Stimulated activated CD4-positive, alpha-beta T cell treated with anti-CD3 and anti-CD28 coated beads, Interleukin-4, amount 100 ng/mL, for 24 hours (primary cell): ENCODE measurements at regions not wholly inside any gene's neighbourhood (a gene's known extent, or its start where the extent isn't known, plus 50 kb on each side); places are given as distances from the start of the nearest gene placed in this dataset.

Experiments
- DNase-seq: peaks from one replicate; pipeline ENCODE4 v3.0.0-alpha.2; 2020

DNA sequence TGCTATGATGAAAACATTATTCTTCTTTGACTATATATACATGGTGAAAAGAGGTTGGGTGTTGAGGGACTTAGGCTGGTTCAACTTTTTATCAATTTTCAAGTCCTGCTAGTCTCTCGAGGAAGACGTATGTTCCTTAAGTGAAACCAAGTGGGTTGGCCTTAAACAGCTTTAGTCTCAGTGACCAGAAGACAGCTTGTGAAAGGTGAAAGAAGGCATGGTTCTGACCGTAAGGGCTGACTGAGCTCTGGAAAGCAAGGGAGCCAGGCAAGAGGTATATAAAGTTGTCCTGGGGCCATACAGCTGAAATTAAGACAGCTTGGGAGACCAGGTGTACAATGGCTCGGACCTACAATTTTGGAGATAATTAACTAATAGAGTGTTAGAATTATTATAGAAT lies 128.9 kb upstream of the TP63 start:
- DNase-seq: no peak

DNA sequence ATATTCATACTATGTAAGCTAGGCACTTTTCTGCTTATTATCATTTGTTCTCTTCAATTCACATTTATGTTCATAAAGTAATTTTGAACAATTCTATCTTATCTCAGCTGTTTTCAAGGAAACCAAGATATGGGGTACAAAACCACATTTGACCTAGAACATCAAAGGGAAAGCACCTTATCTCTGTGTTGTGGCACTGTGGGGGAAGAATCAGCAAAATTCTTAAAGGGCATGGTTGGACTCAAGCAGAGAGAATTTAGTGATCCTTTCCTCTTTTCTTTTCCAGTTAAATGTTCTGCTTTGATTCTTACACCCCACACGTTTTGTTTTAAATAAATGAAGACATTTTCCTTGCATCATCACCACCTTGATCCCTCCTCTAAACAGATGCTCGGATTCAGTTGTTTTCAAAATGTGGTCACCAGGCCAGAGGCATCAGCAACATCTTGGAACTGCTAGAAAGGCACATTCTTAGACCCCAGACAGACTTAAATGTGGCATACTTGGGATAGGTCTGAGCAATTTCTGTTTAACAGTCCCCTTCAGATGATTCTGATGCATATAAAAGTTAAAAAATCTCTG lies 128.4 kb upstream of the TP63 start:
- no peak for DNase-seq

DNA sequence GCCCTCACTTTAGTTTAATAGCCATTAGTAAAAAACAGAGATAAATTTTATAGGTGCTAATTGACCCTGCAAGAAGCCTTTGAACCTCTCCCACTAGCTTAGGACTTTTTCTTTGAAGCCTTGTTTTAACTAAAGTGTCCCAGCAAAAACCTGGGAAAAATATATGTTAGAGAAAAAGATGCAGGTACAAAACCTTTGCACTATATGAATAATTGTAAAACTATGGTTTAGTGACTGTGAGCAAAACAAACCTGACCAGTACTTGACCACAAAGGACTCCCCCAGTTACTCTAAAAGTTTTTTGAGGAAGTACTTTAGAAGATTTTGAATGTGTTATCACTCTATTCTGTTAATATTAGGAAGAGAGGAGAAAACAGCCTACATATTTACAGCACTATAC lies 123.3 kb upstream of the TP63 start:
- DNase-seq: no peak

DNA sequence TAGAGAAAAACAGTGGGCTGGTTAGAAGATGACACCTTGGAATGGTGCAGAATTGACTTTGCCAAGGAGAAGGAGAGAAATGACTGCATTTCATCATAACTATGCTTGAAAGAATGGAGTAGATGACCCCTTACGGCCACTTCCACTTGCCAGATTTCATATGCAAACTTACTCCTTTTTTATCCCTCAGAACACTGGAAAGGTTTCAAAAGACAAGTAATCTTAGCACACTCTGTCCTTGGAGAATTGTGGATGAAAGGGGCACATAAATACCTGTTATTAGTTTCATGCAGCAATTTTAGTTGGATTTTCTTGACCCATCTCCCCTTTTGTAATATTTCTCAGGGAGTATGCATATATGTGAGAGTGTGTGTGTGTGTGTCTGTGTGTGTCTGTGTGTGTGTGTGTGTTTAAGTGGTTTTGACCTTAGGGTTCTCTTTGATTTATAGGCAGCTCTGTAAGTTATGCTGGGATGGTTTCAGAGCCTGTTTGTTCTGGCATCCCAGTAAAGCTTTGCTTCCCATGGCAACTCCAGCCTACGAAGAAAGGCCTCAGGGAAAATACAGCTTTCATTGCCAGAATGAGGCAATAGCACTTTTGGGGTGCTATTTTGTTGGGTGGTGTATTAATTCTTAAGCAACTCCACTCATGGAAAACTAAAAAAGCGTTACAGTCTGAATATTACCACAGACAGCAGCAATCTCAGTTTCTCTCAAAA lies 122.2 kb upstream of the TP63 start:
- no peak for DNase-seq

DNA sequence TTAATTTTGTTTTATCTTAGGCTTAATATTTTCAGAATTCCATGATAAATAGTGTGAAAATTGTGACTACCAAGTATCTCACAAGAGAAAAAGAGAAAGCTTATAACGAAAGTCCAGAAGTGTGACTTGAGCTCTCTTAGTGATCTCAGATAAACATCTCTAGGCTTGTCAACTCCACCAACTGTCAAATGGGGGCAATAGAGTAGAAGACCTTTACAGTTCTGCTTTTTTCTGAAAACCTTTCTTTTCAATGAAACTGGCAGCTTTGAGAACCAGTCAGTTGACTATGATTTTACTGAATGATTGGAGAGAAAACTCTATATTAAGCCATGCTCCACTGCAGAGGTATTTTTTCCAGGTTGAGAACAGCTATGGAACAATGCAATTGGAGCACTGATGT lies 119.2 kb upstream of the TP63 start:
- no peak for DNase-seq

DNA sequence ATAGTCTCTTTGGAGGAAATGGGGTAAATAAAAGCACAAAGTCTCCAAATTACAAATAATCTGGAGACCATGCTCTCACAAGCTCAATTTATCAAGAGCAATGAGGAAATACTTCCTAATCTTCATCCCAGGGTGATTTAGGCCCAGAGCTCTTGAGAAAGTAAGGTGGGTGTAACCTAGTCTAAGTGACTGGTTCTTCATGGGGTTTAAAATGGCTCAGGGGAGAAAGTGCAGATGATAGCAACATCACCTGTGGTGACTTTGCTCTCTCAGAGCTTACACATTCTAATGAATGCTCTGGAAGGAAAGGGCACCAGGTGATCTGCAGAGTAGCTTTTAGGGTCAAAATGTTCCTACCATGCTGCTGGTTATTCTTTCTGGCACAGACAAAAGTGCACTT lies 118.4 kb upstream of the TP63 start:
- no peak for DNase-seq

DNA sequence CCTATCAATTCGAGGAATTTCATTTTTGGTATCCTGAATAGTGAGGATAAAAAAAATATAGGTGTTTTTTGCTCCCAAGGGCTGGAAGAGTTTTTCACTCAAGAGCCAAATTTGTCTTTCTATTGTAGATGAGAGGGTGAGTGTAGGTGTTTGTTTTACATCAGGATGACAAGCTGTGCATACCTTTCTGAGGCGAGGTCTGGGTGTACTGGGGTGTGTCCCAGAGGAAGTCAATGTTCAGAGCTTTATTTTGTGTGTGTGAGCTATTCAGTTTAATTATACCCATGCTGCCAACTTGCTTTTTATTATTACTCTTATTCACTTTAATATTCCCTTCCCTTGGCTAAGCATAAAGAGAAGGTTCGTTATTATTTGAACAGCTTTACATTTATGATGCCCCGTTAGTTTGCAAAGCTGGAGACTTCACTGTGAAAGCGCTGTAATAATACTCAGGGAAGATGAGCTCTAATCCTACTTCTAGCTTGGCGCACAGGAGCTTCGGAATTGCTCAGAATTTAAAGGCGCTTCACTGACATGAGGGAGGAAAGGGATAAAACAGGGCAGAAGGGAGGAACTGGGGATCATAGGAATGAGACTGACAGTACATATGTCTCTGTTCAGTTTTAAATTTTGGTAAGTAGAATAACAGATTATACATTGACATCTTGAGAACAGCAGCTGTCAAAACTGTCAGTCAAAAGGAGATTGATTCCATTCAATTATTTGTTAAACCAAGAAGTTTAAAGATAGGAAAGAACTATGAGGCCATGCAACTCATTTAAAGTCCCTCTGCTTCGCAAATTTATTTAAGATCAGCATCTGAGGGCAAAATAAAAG lies 117.7 kb upstream of the TP63 start:
- no peak for DNase-seq

DNA sequence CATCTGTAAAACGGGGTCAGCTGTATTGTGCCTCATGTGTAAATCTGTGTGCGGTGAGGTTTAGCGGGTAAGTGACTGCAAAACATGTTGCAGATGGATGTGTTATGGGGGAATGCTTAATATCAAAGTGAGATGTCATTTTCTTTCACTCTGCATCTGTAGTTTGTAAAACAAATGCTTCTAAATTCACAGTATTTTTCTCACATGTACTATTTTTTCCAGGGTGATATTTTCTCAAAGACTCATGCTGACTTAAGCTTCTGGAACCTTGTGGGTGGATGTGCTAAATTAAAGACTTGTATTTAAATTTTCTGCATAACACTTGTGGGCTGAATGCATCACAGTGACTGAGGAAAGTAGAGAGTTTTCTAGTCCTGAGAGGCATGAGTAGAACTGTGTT lies 115.2 kb upstream of the TP63 start:
- no peak for DNase-seq

DNA sequence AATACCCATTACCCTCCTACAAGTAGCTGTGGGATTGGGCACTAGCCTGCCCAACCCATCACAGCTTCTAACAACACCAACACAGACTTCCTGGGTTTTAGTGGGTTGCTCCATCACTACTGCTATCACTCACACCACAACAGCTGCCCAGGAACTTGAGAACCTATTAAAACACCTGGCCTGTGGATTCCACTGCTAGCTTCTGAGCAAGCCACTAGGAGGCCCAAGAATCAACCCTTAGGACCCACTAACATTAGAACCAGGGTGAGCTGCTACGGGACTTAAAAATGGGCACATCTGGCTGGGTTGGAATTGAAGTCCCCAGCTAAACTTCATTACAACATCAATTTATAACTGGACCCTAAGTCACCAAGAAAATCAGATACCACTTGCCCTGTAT lies 113.2 kb upstream of the TP63 start:
- DNase-seq: no peak

DNA sequence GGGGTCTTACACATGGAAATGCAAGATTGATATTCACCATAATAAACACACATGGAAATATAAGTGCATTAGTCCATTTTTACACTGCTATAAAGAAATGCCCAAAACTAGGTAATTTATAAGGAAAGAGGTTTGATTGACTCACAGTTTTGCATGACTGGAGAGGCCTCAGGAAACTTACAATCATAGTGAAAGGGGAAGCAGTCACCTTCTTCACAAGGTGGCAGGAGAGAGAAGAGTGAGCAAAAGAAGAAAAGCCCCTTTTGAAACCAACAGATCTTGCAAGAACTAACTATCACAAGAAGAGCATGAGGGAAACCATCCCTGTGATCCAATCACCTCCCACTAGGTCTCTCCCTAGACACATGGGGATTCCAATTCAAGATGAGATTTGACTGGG lies 111.7 kb upstream of the TP63 start:
- no peak for DNase-seq

DNA sequence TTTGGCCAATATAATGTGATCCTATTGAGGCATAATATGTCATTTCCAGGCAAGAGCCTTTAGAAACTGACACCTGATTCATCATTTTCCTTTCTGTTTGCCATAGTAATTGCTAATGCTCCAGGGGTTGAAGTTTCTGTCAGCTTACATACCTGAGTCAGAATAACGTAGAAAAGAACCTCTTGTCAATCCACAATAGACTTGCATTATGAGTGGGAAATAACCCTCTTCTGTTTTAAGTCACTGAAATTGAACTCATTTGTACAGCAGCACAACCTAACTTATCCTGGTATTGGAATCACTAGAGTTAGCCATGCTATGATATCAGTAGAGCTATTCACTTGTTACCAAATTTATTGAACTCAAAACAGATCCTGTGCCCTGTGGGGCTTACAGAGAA lies 101.7 kb upstream of the TP63 start:
- no peak for DNase-seq

DNA sequence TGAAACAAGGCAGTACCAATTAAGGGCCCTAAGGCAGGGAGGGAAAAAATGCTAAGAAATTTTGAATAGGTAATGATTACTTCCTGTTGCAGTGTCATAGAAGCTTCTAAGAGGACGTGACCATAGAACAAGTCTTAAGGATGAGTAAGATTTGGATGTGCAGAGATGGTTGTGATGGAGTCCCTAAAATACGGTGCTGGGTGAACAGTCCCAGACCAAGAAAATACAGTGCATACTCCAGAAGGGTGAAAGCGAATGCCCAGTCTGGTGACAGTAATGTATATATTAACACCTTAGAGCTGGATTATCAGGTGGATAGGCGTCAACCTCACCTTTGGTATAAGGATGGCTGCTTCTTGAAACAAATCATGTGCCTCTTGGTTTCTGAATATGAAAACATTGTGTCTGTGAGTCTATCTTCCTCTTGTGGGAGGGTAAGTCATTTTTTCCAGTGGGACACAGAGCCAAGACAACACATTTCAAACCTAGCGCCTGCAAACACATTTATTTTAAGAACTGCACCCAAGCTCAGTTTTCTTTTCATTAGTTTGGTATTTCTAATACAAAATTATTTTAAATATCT lies 101.2 kb upstream of the TP63 start:
- DNase-seq: no peak

DNA sequence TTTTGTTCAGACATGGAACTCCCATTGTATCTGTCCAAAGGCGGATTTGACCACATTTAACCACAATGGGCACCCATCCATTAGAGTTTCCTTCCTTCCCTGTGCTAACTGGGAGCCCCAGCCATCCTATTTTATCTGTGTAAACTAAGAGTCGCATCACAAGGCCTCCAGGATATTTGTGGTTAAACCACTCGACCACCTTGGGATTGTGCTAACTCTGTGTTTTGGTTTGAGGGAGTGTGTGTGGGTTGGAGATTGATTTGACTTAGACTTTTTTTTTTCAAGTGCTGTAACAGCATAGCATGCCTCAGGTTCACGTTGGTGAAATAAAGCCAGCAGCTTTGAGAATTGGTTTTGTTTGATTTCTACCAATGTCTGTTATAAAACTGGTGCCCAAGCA lies 100.4 kb upstream of the TP63 start:
- no peak for DNase-seq

DNA sequence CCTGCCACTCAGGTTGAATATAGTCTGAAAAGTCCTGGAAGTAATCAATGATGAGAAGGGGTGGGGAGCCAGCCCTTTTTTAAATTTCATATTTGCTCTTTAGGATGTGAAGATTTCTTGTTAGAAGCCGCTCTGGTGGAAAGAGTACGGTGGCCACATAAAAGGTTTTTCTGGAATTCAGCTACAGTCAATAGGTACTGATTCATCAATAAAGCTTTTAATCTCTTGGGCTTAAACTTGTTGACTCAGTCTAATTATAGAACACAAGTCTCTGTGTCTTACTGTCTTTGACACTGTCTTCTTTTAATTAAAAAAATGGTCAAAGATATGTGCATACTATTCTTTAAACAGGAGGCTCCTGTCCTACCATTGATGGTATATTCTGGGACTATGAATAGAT lies 99.9 kb upstream of the TP63 start:
- DNase-seq: no peak

DNA sequence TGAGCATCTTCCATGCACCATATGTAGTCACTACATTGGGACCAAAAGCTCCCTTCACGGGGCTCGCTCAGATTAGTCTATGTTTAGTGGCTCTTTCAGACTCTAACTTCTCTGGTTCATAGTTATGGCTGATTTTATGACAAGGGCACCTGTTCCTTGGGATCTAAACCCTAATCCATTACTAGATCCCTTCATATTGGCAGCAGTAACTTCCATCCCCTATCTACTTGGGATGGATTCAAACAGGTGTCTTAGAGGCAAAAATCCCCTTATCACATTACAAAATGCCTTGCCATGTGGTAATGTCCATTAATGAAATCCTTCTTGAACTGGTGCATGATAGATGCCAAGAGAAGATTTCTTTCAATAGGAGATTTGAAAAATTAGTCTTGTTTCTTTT lies 96.7 kb upstream of the TP63 start:
- DNase-seq: no peak

DNA sequence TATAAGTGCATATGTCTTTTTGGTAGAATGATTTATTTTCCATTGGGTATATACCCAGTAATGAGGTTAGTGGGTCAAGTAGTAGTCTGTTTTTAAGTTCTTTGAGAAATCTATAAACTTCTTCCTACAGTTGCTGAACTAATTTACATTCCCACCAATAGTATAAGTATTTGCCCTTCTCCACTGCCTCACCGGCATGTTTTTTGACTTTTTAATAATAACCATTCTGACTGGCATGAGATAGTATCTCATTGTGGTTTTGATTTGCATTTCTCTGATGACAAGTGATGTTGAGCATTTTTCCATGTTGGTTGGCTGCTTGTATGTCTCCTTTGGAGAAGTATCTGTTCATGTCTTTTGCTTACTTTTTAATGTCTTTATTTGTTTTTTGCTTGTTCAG lies 94.1 kb upstream of the TP63 start:
- DNase-seq: no peak

DNA sequence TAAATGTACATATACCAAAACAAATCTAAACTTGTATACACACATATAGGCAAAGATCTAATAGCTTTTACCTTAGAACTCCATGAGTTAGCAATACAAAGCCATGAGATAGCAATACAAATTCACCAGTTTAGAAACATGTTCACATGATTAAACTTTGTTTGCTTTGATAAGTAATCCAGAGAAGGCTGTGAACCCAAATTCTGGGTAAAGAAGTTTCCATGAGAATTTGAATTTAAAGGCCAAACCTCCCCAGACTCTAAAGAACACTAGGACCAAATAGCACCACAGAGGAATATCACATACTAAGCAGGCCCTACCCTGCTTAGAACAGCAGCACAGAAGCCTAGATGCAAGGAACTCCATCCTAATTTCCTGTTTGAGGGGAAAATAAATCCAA lies 83.7 kb upstream of the TP63 start:
- DNase-seq: no peak

DNA sequence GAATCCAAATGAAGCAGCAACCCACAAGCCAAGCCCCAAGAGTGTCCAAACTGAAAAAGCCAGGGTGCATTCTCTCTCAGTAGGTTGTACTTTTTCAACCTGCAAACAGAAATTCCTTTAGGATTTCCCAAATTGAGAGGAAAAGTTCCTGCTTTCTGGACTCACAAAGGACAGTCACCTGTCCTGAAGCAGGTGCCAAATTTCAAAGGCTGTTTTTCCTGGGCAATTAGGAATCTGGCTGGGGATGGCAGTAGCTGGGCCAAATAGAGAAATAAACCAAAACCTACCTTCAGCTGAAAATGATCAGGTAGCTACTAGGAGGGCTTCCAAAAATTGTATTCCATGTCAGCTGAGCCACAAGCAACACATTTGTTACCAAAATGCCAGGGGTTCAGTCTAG lies 83.1 kb upstream of the TP63 start:
- no peak for DNase-seq

DNA sequence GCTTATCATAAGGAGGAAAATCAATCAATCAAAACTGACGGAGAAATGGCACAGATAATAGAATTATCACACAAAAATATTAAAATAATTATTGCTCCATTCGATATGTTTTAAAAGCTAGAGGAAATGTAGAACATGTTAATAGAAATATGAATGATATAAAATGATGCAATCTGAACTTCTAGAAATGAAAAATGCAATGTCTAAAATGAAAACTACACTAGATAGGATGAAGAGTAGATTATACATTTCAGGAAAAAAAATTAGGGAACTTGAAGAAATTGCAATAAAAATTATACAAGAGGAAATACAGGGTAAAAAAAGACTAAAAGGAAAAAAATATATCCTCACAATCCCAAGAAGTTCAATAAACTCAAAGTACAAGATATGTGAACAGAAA lies 80.2 kb upstream of the TP63 start:
- no peak for DNase-seq

DNA sequence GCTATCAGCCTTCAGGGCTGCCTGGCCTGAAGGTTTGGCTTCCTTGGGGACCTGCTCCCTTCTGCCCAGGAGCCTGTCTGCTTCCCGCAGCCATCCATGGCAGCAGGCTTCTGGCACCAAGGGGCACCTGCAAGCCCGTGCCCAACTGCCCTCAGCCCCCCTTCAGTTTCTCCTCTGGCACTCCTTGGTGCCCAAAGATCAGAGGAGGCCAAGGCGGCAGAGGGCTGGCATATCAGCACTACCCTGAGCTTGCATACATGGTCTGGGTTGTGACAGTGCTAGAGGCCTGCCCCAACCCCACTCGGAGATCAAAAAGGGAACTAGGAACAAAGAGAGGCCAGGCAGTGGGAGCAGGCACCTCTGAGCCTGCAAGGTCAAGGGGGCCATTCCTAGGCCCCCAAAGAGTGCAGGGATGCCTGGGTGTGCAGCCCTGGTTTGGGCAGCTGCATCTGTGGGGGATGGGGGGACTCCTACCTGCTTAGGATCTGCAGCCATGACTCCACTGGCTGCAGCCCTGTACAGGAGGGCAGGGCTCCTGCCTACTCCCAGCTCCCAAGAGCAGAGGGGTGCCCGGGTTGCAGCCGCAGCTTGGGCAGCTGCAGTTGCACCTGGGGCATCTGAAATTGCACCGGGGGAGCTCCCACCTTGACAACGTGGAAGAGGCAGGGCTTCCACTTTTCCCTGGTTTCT lies 76.2 kb upstream of the TP63 start:
- no peak for DNase-seq

DNA sequence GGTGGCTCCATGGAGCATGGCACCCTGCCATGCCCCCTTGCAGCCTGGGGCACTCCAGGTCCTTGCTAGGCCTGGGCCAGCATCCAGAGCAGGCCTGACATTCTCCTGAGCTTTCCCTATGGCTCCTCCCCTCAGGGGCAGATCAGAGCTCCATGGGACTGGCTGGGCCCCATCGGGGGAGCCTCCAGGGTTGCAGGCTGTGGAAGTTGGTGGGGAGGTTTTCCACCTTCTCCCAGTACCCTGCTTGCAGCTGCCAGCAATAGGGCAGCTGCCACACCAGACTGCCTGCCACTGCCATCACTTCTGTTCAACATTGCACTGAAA lies 75.7 kb upstream of the TP63 start:
- DNase-seq: no peak

DNA sequence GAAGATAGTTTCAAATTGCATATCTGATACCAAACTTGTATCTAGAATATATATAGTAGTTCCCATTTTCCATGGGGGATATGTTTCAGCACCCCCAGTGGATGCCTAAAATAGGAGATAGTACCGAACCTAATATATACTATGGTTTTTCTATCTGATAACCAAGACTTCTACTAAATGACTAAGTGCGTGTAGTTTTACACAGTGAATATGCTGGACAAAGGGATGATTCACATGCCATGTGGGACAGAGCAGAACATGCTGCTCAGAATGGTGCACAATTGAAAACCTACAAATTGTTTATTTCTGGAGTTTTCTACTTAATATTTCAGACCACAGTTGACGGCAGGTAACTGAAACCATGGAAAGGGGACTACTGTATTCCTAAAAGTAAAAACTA lies 73.4 kb upstream of the TP63 start:
- no peak for DNase-seq

DNA sequence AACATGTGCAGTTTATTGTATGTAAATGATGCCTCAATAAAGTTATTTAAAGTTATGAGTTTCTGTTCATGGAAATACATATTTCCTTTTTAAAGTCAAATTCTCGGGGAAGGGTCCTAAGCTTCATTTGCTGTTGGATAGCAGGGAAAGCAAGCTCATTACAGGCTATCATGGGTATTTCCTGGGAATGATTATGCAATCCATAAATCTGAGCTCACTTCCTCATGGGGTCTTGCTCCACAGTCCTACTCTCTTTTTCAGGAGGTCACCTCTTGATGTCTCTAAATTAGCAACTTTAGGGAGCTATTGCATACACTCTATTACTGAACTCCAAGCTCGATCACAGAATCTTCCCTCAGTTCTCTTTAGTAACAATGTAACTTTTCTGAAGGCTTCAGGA lies 69.9 kb upstream of the TP63 start:
- no peak for DNase-seq
